Body of pancreas (tissue), 4 donors: ENCODE measurements at regions not wholly inside any gene's neighbourhood (a gene's known extent, or its start where the extent isn't known, plus 50 kb on each side); places are given as distances from the start of the nearest gene placed in this dataset.

Experiments used
- CTCF ChIP-seq, 7 experiments: fragments of 450-650 bp in 4 of 7; fragments of 200-600 bp in 3 of 7; sonication (generic) in 3 of 7; IDR thresholded peaks; one replicate each; pipeline ENCODE4 v1.5.1; 2016 to 2019; ENCODE audit warnings: antibody characterized with exemption in 7 of 7
- POLR2A ChIP-seq, 3 donors: fragments of 450-650 bp; IDR thresholded peaks; one replicate each; pipeline ENCODE4 v1.6.1; 2016; ENCODE audit warnings: antibody characterized with exemption in 3 of 3, mild to moderate bottlenecking in 2 of 3

GRCh38 chr3:176247191-176247590 lies 950.1 kb downstream of the TBL1XR1 start:
- no peak for TF ChIP-seq CTCF (IDR thresholded peaks at IDR 0.05)
- TF ChIP-seq POLR2A (IDR thresholded peaks at IDR 0.05), result no peak
